ENCODE measurements at regions not wholly inside any gene's neighbourhood (a gene's known extent, or its start where the extent isn't known, plus 50 kb on each side); places are given as distances from the start of the nearest gene placed in this dataset.

DNA sequence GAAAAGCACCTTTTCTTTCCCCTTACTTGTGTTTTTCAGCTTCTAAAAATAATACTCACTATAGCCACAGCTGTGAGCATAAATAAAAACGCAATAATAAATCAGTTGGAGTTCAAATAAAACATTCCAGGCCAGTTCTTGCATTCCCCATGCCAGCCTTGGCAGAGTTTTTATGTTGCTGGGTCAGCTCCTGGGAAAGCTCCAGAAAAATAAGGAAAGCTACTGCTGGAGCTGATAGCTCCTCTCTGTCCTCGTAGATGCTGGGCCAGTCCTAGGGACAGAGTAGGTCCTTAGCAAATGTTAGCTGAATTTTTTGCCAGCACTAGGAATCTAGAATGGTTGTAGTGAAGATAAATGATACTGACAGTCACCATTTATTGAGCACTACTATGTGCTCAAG is 389.0 kb upstream of the SYNCRIP start:
- no peaks in the 10 kb centered on the region for H4K20me1 ChIP-seq (ENCODE audit: insufficient read depth, low read length)
- TF ChIP-seq, protein P1, sequence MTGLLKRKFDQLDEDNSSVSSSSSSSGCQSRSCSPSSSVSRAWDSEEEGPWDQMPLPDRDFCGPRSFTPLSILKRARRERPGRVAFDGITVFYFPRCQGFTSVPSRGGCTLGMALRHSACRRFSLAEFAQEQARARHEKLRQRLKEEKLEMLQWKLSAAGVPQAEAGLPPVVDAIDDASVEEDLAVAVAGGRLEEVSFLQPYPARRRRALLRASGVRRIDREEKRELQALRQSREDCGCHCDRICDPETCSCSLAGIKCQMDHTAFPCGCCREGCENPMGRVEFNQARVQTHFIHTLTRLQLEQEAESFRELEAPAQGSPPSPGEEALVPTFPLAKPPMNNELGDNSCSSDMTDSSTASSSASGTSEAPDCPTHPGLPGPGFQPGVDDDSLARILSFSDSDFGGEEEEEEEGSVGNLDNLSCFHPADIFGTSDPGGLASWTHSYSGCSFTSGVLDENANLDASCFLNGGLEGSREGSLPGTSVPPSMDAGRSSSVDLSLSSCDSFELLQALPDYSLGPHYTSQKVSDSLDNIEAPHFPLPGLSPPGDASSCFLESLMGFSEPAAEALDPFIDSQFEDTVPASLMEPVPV (CRISPR knock-in tag; IDR thresholded peaks at IDR 0.05): no peak
- TF ChIP-seq AKAP8 (CRISPR knock-in tag; IDR thresholded peaks at IDR 0.05): no peak
- no peak for TF ChIP-seq ZNF224 (CRISPR knock-in tag; IDR thresholded peaks at IDR 0.05)
- no peak for TF ChIP-seq SMARCE1 (IDR thresholded peaks at IDR 0.05; ENCODE audit: borderline replicate concordance)
- TF ChIP-seq ZNF841 (CRISPR knock-in tag; IDR thresholded peaks at IDR 0.05; ENCODE audit: borderline replicate concordance): no peak
- no peak for TF ChIP-seq ZNF230 (CRISPR knock-in tag; IDR thresholded peaks at IDR 0.05)
- TF ChIP-seq ZNF788 (CRISPR knock-in tag; IDR thresholded peaks at IDR 0.05; ENCODE audit: borderline replicate concordance): no peak
- TF ChIP-seq, protein P2, sequence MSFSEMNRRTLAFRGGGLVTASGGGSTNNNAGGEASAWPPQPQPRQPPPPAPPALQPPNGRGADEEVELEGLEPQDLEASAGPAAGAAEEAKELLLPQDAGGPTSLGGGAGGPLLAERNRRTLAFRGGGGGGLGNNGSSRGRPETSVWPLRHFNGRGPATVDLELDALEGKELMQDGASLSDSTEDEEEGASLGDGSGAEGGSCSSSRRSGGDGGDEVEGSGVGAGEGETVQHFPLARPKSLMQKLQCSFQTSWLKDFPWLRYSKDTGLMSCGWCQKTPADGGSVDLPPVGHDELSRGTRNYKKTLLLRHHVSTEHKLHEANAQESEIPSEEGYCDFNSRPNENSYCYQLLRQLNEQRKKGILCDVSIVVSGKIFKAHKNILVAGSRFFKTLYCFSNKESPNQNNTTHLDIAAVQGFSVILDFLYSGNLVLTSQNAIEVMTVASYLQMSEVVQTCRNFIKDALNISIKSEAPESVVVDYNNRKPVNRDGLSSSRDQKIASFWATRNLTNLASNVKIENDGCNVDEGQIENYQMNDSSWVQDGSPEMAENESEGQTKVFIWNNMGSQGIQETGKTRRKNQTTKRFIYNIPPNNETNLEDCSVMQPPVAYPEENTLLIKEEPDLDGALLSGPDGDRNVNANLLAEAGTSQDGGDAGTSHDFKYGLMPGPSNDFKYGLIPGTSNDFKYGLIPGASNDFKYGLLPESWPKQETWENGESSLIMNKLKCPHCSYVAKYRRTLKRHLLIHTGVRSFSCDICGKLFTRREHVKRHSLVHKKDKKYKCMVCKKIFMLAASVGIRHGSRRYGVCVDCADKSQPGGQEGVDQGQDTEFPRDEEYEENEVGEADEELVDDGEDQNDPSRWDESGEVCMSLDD (CRISPR knock-in tag; IDR thresholded peaks at IDR 0.05; ENCODE audit: borderline replicate concordance): no peak
- no peak for TF ChIP-seq ZNF670 (CRISPR knock-in tag; IDR thresholded peaks at IDR 0.05; ENCODE audit: borderline replicate concordance)
- TF ChIP-seq, protein P3, sequence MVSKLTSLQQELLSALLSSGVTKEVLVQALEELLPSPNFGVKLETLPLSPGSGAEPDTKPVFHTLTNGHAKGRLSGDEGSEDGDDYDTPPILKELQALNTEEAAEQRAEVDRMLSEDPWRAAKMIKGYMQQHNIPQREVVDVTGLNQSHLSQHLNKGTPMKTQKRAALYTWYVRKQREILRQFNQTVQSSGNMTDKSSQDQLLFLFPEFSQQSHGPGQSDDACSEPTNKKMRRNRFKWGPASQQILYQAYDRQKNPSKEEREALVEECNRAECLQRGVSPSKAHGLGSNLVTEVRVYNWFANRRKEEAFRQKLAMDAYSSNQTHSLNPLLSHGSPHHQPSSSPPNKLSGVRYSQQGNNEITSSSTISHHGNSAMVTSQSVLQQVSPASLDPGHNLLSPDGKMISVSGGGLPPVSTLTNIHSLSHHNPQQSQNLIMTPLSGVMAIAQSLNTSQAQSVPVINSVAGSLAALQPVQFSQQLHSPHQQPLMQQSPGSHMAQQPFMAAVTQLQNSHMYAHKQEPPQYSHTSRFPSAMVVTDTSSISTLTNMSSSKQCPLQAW (CRISPR knock-in tag; IDR thresholded peaks at IDR 0.05): no peak
- TF ChIP-seq SNRNP70 (IDR thresholded peaks at IDR 0.05; ENCODE audit: low read depth, low read length): no peak
- no peak for TF ChIP-seq CENPT (CRISPR knock-in tag; IDR thresholded peaks at IDR 0.05; ENCODE audit: low read depth)
- no peak for TF ChIP-seq ETV5 (CRISPR knock-in tag; IDR thresholded peaks at IDR 0.05; ENCODE audit: borderline replicate concordance)
- TF ChIP-seq RAD21 (CRISPR knock-in tag; IDR thresholded peaks at IDR 0.05): no peak
- TF ChIP-seq NFE2L2 (IDR thresholded peaks at IDR 0.05; ENCODE audit: low read length): no peak
- TF ChIP-seq, protein P4, sequence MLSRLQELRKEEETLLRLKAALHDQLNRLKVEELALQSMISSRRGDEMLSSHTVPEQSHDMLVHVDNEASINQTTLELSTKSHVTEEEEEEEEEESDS (CRISPR knock-in tag; IDR thresholded peaks at IDR 0.05; ENCODE audit: borderline replicate concordance): no peak
- no peak for TF ChIP-seq ZNF10 (CRISPR knock-in tag; IDR thresholded peaks at IDR 0.05; ENCODE audit: borderline replicate concordance, low read depth)
- no peak for TF ChIP-seq ZNF790 (CRISPR knock-in tag; IDR thresholded peaks at IDR 0.05; ENCODE audit: borderline replicate concordance)
- TF ChIP-seq MIER3 (CRISPR knock-in tag; IDR thresholded peaks at IDR 0.05; ENCODE audit: borderline replicate concordance): no peak
- no peak for TF ChIP-seq JDP2 (CRISPR knock-in tag; IDR thresholded peaks at IDR 0.05; ENCODE audit: borderline replicate concordance)
- POLR2A ChIA-PET: no interaction called here
- ATAC-seq (no peak), DNase-seq (ENCODE audit: low spot score) (no peak), FAIRE-seq (no peak)
- H3K27me3 ChIP-seq (ENCODE audit: control insufficient read depth in 1 of 2, insufficient read depth in 2 of 2, low read length in 2 of 2): no peaks in the 10 kb centered on the region
- no peak overlapping the region for H3K4me2 ChIP-seq (ENCODE audit: low read depth, low read length)
- H3K79me2 ChIP-seq (ENCODE audit: insufficient read depth, low read length): no peaks in the 10 kb centered on the region
- WGBS (ENCODE audit: low lambda C conversion rate): 0% methylated on average over 2 of the region's 2 CpGs
- H3K9ac ChIP-seq (ENCODE audit: insufficient read depth, low read depth, low read length): no peak overlapping the region
- CTCF ChIA-PET (ENCODE audit: low intra/inter-chr PET ratio, low total read pairs): no interaction called here
- peaks cover 7% of the 10 kb centered on the region for H3K4me1 ChIP-seq (ENCODE audit: insufficient read depth, low read length)
- H3K4me3 ChIP-seq (replicated peaks in 1 of 3; ENCODE audit: insufficient read depth in 1 of 3, low read depth in 2 of 3, low read length in 3 of 3): no peak overlapping the region
- H3K9me3 ChIP-seq (ENCODE audit: low read length): no peaks in the 10 kb centered on the region
- no TSS peak for BruUV-seq (replicated peaks)
- H2AFZ ChIP-seq (ENCODE audit: low read length): no peak overlapping the region
- H3K27ac ChIP-seq (ENCODE audit: extremely low read length, insufficient read depth, low read length): no peak overlapping the region
- H3K36me3 ChIP-seq (replicated peaks in 1 of 2; ENCODE audit: control insufficient read depth in 1 of 2, insufficient read depth in 2 of 2, low read length in 2 of 2): no peaks in the 10 kb centered on the region
- intact Hi-C loops (cut with micrococcal nuclease; ENCODE audit: unreplicated experiment) (no loop called here), in situ Hi-C loops (cut with HindIII; ENCODE audit: extremely low pct_ligation_motif_present, low pct_unique_long_range_greater_than_20kb) (no loop called here)
